Activated CD4-positive, alpha-beta T cell treated with anti-CD3 and anti-CD28 coated beads, Interleukin-2, amount 10 ng/mL, durations not matched to agents 7 days and 5 days (primary cell): ENCODE measurements at regions not wholly inside any gene's neighbourhood (a gene's known extent, or its start where the extent isn't known, plus 50 kb on each side); places are given as distances from the start of the nearest gene placed in this dataset.
"Not testable (repeated sequence)": the region's sequence is repeated elsewhere in the genome, so short reads cannot be mapped to it uniquely, and the experiment has no call there.

Experiments used
- CTCF ChIA-PET: fragments of 350-600 bp; sonication (Branson Sonifier 250); formaldehyde crosslinking; loops from one replicate; lab custom pipeline; 2021; ENCODE audit warnings: antibody characterized with exemption; lab: Charles Lee
- POLR2A ChIA-PET: fragments of 350-600 bp; sonication (Branson Sonifier 250); formaldehyde crosslinking; loops from one replicate; lab custom pipeline; 2021; ENCODE audit warnings: antibody characterized with exemption; lab: Charles Lee
- DNase-seq: peaks from one replicate; pipeline ENCODE4 v3.0.0-alpha.2; 2020
- H3K27ac Mint-ChIP-seq: one replicate; pipeline ENCODE4 v1.8.0; 2021; ENCODE audit warnings: mild to moderate bottlenecking, moderate library complexity, mixed read lengths
- H3K27me3 Mint-ChIP-seq: one replicate; pipeline ENCODE4 v1.8.0; 2021; ENCODE audit warnings: mixed read lengths
- H3K36me3 Mint-ChIP-seq: one replicate; pipeline ENCODE4 v1.8.0; 2021; ENCODE audit warnings: low read depth, mixed read lengths
- H3K4me1 Mint-ChIP-seq: one replicate; pipeline ENCODE4 v1.8.0; 2021; ENCODE audit warnings: mixed read lengths
- H3K4me3 Mint-ChIP-seq: one replicate; pipeline ENCODE4 v1.8.0; 2021; ENCODE audit warnings: mild to moderate bottlenecking, moderate library complexity, mixed read lengths
- H3K9me3 Mint-ChIP-seq: one replicate; pipeline ENCODE4 v1.8.0; 2021; ENCODE audit warnings: mixed read lengths

DNA sequence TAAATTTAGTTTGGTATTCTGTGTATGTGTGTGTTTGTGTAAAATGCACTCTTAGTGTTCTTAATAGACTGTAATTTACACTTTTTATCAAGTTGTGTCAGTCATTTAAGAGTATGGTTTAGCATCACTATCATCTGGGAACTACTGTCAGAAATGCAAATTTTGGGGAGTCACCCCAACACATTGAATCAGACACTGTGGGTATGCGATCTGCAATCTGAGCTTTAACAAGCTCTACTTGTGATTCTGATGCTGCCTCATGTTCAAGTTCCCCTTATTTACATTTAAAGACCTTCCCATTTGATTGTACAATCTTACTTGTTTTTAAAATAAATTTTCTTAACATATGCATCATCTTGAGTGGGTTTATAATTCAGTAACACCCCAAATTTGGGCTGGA lies 218.1 kb upstream of the FOXP2 start:
- POLR2A ChIA-PET, result no interaction called here
- no peaks in the 10 kb centered on the region for H3K36me3 Mint-ChIP-seq
- no peaks in the 10 kb centered on the region for H3K9me3 Mint-ChIP-seq
- no peaks in the 10 kb centered on the region for H3K4me1 Mint-ChIP-seq
- H3K27ac Mint-ChIP-seq, result no peak overlapping the region
- CTCF ChIA-PET, result no interaction called here
- no peak overlapping the region for H3K4me3 Mint-ChIP-seq
- no peak for DNase-seq
- no peaks in the 10 kb centered on the region for H3K27me3 Mint-ChIP-seq

DNA sequence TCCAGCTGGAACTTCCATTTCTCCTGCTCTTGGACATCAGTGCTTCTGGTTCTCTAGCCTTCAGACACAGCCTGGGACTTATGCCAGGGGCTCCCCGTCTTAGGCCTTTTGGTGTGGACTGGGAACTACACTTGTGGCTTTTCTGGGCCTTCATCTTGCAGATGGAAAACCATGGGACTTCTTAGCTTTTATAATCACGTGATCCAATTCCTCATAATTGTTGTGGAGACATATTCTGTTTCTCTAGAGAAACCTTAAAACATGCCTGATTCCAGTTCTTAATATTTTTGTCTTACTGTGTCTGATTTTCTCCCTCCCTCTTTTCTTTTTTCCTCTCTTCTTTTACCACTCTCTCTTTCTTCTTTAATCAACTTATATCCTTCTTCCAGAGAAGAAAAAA lies 224.2 kb upstream of the FOXP2 start:
- POLR2A ChIA-PET, result no interaction called here

GRCh38 chr7:114183311-114184088 lies 231.1 kb upstream of the FOXP2 start:
- Mint-ChIP-seq H3K36me3 (no peaks in the 10 kb centered on the region), H3K4me3 (no peak overlapping the region), H3K4me1 (no peaks in the 10 kb centered on the region), H3K9me3 (no peaks in the 10 kb centered on the region), H3K27me3 (no peaks in the 10 kb centered on the region), H3K27ac (no peak overlapping the region)
- no peak for DNase-seq
- POLR2A ChIA-PET, result no interaction called here
- CTCF ChIA-PET, result no interaction called here

More for the DNA sequence above, 224.2 kb upstream of the FOXP2 start:
- no peak overlapping the region for H3K27ac Mint-ChIP-seq
- no peaks in the 10 kb centered on the region for H3K9me3 Mint-ChIP-seq
- H3K36me3 Mint-ChIP-seq, result no peaks in the 10 kb centered on the region
- no peaks in the 10 kb centered on the region for H3K4me1 Mint-ChIP-seq
- DNase-seq, result no peak
- no peaks in the 10 kb centered on the region for H3K27me3 Mint-ChIP-seq
- no peak overlapping the region for H3K4me3 Mint-ChIP-seq
- CTCF ChIA-PET, result no interaction called here

- DNase-seq, result no peak
- CTCF ChIA-PET, result no interaction called here
Observed at GRCh38 chr7:114182837-114183236, 231.8 kb upstream of the FOXP2 start.

GRCh38 chr7:114181280-114181679 lies 233.3 kb upstream of the FOXP2 start:
- no peaks in the 10 kb centered on the region for H3K36me3 Mint-ChIP-seq
- CTCF ChIA-PET, result no interaction called here

More at GRCh38 chr7:114182837-114183236, 231.8 kb upstream of the FOXP2 start:
- no peak overlapping the region for H3K4me3 Mint-ChIP-seq
- H3K36me3 Mint-ChIP-seq, result no peaks in the 10 kb centered on the region
- H3K27ac Mint-ChIP-seq, result no peak overlapping the region
- H3K4me1 Mint-ChIP-seq, result no peaks in the 10 kb centered on the region
- H3K27me3 Mint-ChIP-seq, result no peaks in the 10 kb centered on the region
- POLR2A ChIA-PET, result no interaction called here
- H3K9me3 Mint-ChIP-seq, result no peaks in the 10 kb centered on the region

DNA sequence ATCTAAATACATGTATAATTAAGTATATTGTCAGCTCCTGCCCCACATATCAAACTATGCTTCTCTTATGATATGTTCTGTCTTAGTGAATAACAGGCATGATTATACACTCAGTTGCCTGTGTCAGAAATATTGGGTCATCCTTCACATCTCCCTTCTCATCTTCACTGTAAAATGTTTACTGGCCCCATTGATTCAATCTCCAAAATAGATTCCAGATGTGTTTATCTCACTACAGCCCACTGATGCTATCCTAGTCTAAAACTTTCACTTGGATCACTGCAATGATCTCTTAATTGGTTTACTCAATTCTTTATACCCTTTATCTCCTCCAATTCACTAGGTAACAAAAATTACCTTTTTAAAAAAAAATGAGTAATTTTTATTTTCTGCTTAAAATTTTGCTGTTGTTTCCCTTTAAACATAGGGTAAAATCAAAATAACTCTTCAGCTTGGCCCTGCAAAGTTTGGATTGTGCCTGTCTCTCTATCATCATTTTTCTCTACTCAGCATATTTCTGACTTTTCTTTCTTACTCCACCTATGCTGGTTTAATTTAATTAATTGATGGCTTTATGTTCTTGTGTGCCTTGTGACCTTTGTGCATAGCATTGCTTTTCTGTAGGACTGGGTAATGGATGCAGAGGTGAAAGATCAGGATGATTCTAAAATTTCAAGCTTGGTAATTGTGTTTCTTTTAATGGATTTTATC lies 233.9 kb upstream of the FOXP2 start:
- ChIA-PET POLR2A (no interaction called here), CTCF (no interaction called here)
- no peaks in the 10 kb centered on the region for H3K27me3 Mint-ChIP-seq
- no peaks in the 10 kb centered on the region for H3K4me1 Mint-ChIP-seq
- H3K9me3 Mint-ChIP-seq, result no peaks in the 10 kb centered on the region
- no peaks in the 10 kb centered on the region for H3K36me3 Mint-ChIP-seq
- no peak overlapping the region for H3K4me3 Mint-ChIP-seq
- no peak overlapping the region for H3K27ac Mint-ChIP-seq
- DNase-seq, result no peak

More at GRCh38 chr7:114181280-114181679, 233.3 kb upstream of the FOXP2 start:
- no peak overlapping the region for H3K4me3 Mint-ChIP-seq
- POLR2A ChIA-PET, result no interaction called here
- no peak for DNase-seq
- H3K27ac Mint-ChIP-seq, result no peak overlapping the region
- no peaks in the 10 kb centered on the region for H3K9me3 Mint-ChIP-seq
- H3K4me1 Mint-ChIP-seq, result no peaks in the 10 kb centered on the region
- no peaks in the 10 kb centered on the region for H3K27me3 Mint-ChIP-seq

DNA sequence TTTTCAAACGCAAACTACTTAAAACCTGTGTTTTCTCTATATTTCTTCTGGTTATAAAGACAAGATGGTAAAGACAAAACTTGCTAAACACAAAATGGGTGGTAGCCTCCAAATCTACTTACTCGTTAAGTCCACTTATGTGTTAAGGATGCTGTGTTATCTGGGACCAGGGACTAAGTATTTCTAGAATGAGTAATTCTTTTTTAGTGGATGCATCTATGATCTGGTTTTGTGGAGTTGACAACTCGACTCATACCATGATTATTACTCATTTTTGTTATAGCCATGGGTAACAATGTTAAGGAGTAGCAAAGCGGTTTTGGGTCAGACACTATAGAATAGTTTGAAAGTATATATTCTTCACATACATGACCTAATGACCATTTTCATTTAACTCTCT lies 239.5 kb upstream of the FOXP2 start:
- no peak overlapping the region for H3K4me3 Mint-ChIP-seq
- CTCF ChIA-PET, result no interaction called here
- no peak overlapping the region for H3K27ac Mint-ChIP-seq
- peaks cover 1% of the 10 kb centered on the region for H3K9me3 Mint-ChIP-seq
- H3K27me3 Mint-ChIP-seq, result no peaks in the 10 kb centered on the region
- no peak for DNase-seq
- no peaks in the 10 kb centered on the region for H3K36me3 Mint-ChIP-seq
- POLR2A ChIA-PET, result no interaction called here
- no peaks in the 10 kb centered on the region for H3K4me1 Mint-ChIP-seq

DNA sequence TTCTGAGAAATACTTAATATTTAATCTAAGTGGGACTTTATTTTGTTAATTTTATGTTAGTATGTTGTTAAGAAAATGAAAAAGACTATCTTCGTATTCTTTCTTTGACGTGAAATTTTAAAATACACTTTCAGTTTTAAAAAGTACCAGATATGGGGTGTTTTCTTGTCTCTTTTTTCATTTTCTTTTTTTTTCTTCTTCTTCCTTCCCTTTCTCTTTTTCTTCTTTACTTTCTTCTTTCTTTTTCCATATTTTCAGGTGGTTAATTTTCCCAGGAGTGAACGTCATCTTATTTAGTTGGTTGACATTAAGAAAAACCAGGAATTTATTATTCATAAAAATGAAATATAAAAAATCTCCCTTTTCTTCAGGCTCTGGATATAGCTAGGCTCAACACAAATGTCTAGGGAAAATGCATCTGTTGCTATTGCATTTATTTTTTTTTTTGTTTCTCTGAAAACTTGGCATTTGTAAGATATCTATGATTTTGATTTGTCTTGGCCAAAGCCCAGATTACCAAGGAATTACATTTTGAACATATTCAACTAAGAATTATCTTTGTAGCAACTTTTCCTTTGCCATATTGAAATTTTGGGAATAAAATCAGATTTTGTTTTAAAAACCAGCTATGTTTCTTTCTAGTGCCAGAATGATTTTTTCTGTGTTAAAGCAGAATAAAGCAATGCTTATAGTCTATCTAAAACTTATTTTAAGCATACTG lies 241.3 kb upstream of the FOXP2 start:
- Mint-ChIP-seq H3K36me3 (no peaks in the 10 kb centered on the region), H3K27ac (no peak overlapping the region), H3K9me3 (peaks cover 4% of the 10 kb centered on the region), H3K27me3 (no peaks in the 10 kb centered on the region), H3K4me3 (no peak overlapping the region), H3K4me1 (no peaks in the 10 kb centered on the region)
- CTCF ChIA-PET, result interaction anchor here (0.6 kb wide), 1 partner anchor 90 kb away, joined by 4 read pairs; no protein-coding TSS in a partner anchor
- no peak for DNase-seq
- POLR2A ChIA-PET, result no interaction called here

DNA sequence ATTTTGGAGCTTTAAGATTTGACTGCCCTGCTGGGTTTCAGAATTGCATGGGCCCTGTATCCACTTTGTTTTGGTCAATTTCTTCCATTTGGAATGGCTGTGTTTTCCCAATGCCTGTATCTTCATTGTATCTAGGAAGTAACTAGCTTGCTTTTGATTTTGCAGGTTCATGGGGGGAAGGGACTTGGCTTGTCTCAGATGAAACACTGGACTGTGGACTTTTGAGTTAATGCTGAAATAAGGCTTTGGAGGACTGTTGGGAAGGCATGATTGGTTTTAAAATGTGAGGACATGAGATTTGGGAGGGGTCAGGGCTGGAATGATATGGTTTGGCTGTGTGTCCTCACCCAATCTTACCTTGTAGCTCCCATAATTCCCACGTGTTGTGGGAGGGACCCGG lies 245.2 kb upstream of the FOXP2 start:
- H3K4me3 Mint-ChIP-seq, H3K27ac Mint-ChIP-seq, H3K27me3 Mint-ChIP-seq, H3K4me1 Mint-ChIP-seq, POLR2A ChIA-PET, H3K9me3 Mint-ChIP-seq, H3K36me3 Mint-ChIP-seq, CTCF ChIA-PET, DNase-seq: not testable (repeated sequence)

GRCh38 chr7:114160925-114161324 lies 242.1 kb upstream of the PPP1R3A start:
- no peaks in the 10 kb centered on the region for H3K9me3 Mint-ChIP-seq
- POLR2A ChIA-PET, result no interaction called here
- H3K4me3 Mint-ChIP-seq, result no peak overlapping the region
- DNase-seq, result no peak
- no peaks in the 10 kb centered on the region for H3K36me3 Mint-ChIP-seq
- H3K27ac Mint-ChIP-seq, result no peak overlapping the region
- no peaks in the 10 kb centered on the region for H3K27me3 Mint-ChIP-seq
- H3K4me1 Mint-ChIP-seq, result no peaks in the 10 kb centered on the region
- CTCF ChIA-PET, result no interaction called here

DNA sequence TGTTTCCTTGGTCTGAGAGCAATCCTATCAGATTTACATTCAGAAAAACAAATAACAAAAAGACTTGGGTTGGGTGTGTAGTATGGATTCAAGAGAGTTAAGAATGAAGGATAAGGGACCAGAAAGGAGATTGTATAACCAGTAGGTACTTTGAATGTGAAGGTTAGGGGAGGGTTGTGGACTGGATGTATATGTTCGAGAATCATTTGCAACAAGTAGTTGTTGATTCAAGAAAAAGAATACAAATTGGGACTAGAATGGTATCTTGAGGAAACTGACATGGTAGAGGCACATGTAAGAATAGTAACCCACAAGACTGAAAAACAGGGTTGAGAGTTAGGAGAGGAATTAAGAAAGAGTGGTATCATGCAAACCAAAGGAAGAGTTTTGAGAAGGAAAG lies 240.0 kb upstream of the PPP1R3A start:
- H3K27ac Mint-ChIP-seq, result no peak overlapping the region
- H3K36me3 Mint-ChIP-seq, result no peaks in the 10 kb centered on the region

DNA sequence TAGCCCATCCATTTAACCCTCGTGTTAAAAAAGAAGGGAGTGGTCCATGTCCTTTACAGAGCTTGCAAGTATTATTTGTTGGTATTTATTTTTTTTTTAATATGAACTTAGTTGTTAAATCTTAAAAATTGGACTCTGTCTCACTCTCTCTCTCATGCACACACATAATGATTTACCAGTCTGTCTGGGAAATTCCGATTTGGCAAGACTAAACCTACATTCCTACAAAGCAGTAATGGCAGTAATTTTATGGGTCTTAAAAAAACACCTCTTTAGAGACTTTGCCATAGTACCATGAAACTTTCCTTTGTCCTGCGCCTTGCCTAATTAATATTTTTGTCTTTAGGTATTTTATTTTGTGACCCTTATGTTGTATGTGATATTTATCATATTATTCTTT lies 239.5 kb upstream of the PPP1R3A start:
- CTCF ChIA-PET, result no interaction called here
- no peaks in the 10 kb centered on the region for H3K27me3 Mint-ChIP-seq
- H3K36me3 Mint-ChIP-seq, result no peaks in the 10 kb centered on the region
- no peaks in the 10 kb centered on the region for H3K4me1 Mint-ChIP-seq
- no peak overlapping the region for H3K27ac Mint-ChIP-seq
- POLR2A ChIA-PET, result no interaction called here
- no peak for DNase-seq
- H3K4me3 Mint-ChIP-seq, result no peak overlapping the region
- H3K9me3 Mint-ChIP-seq, result no peaks in the 10 kb centered on the region

More for the DNA sequence above, 240.0 kb upstream of the PPP1R3A start:
- Mint-ChIP-seq H3K4me3 (no peak overlapping the region), H3K4me1 (no peaks in the 10 kb centered on the region), H3K9me3 (no peaks in the 10 kb centered on the region), H3K27me3 (no peaks in the 10 kb centered on the region)
- no peak for DNase-seq
- ChIA-PET POLR2A (no interaction called here), CTCF (no interaction called here)

DNA sequence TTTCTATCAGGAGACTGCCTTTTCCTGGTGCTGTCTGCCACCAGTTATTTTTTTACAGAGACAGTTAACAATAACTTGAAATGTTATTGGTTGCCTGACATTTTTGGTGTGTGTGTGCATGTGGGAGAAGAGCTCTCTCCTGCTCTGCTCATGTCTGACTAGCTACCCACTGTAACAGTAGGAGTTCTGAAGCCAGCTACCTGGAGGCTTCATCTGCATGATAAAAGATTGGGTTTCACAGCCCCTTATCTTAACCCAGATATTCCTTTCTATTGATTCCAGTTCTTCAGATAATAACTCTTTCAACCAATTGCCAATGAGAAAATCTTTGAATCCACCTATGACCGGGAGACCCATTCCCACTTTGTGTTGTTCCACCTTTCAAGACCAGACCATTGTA lies 237.4 kb upstream of the PPP1R3A start:
- no peak overlapping the region for H3K4me3 Mint-ChIP-seq
- CTCF ChIA-PET, result no interaction called here
- no peaks in the 10 kb centered on the region for H3K9me3 Mint-ChIP-seq
- POLR2A ChIA-PET, result no interaction called here
- H3K4me1 Mint-ChIP-seq, result no peaks in the 10 kb centered on the region
- no peak overlapping the region for H3K27ac Mint-ChIP-seq
- no peaks in the 10 kb centered on the region for H3K36me3 Mint-ChIP-seq
- DNase-seq, result no peak
- no peaks in the 10 kb centered on the region for H3K27me3 Mint-ChIP-seq
